Transverse colon (tissue), 4 donors: ENCODE measurements at regions not wholly inside any gene's neighbourhood (a gene's known extent, or its start where the extent isn't known, plus 50 kb on each side); places are given as distances from the start of the nearest gene placed in this dataset.

Experiments
- DNase-seq: peaks from one replicate; pipeline ENCODE4 v3.0.0-alpha.2; 2019
- H3K27ac ChIP-seq, 4 donors: fragments of 200-600 bp; sonication (generic); 2 replicates each; pipeline ENCODE4 v1.5.1; 2016 to 2018; ENCODE audit warnings: inconsistent platforms in 4 of 4
- H3K27me3 ChIP-seq: fragments of 200-600 bp; sonication (generic); 2 replicates; pipeline ENCODE4 v1.5.1; 2017; ENCODE audit warnings: inconsistent platforms
- H3K36me3 ChIP-seq, 4 donors: fragments of 200-600 bp; sonication (generic); 2 replicates each; pipeline ENCODE4 v1.5.1; 2017 to 2019; ENCODE audit warnings: inconsistent platforms in 4 of 4
- H3K4me1 ChIP-seq, 4 donors: fragments of 200-600 bp; sonication (generic); 2 replicates each; pipeline ENCODE4 v1.5.1; 2017 to 2020; ENCODE audit warnings: inconsistent platforms in 4 of 4
- H3K4me3 ChIP-seq, 4 donors: fragments of 200-600 bp; sonication (generic); 1 replicate in 1 of 4; 2 replicates in 3 of 4; pipeline versions ENCODE4 v1.5.1 to v1.6.1; 2017 to 2019; ENCODE audit warnings: inconsistent platforms in 4 of 4
- H3K9me3 ChIP-seq, 2 donors: fragments of 200-600 bp; sonication (generic); 2 replicates each; pipeline ENCODE4 v1.5.1; 2017 to 2019; ENCODE audit warnings: inconsistent platforms in 2 of 2
- CTCF ChIP-seq, 5 experiments: fragments of 200-600 bp in 3 of 5; fragments of 450-650 bp in 2 of 5; sonication (generic) in 3 of 5; IDR thresholded peaks; 1 replicate in 2 of 5; 2 replicates in 3 of 5; pipeline ENCODE4 v1.5.1; 2016 to 2017; ENCODE audit warnings: antibody characterized with exemption in 5 of 5, inconsistent platforms in 3 of 5, mild to moderate bottlenecking in 2 of 5, moderate library complexity in 1 of 5
- EP300 ChIP-seq: sonication (generic); formaldehyde crosslinking; IDR thresholded peaks from one replicate; pipeline ENCODE4 v1.6.1; 2017; ENCODE audit warnings: antibody characterized with exemption, low read depth
- POLR2A ChIP-seq: fragments of 450-650 bp; IDR thresholded peaks from one replicate; pipeline ENCODE4 v1.6.1; 2016; ENCODE audit warnings: antibody characterized with exemption, mild to moderate bottlenecking, moderate library complexity
- POLR2AphosphoS5 ChIP-seq, 3 donors: sonication (generic); formaldehyde crosslinking; IDR thresholded peaks; one replicate each; pipeline ENCODE4 v1.6.1; 2016; ENCODE audit warnings: antibody characterized with exemption in 3 of 3
- WGBS, 2 donors: methylation state at CpG; one replicate each; pipeline ENCODE4 v1.1.5; 2018; ENCODE audit warnings: low coverage in 1 of 2; 5-methylcytosine and 5-hydroxymethylcytosine counted together
- in situ Hi-C, 4 donors: fragments of 200-750 bp; cut with MboI; loops; one replicate each; pipeline versions ENCODE4 v1.15.0 to v1.15.1; 2017; ENCODE audit warnings: low sequenced_read_pairs in 3 of 4, low pct_ligation_motif_present in 1 of 4, low pct_unique_long_range_greater_than_20kb in 1 of 4
- intact Hi-C: fragments of 100-400 bp; cut with DNase I; formaldehyde crosslinking; loops from one replicate; pipeline ENCODE4 v1.15.1; 2023; ENCODE audit warnings: low total_unique reads

- intact Hi-C loops: no loop called here
- H3K9me3 ChIP-seq: no peaks in the 10 kb centered on the region
- in situ Hi-C loops: loop anchor here in 1 of 4 donors (5.0 kb wide), 1 partner anchor 35 kb away; no protein-coding TSS in a partner anchor
- peak; percentile 22 for DNase-seq
- H3K27ac ChIP-seq: peak overlapping the region; percentile 68 to 78 (median 76)
- H3K27me3 ChIP-seq: no peaks in the 10 kb centered on the region
- H3K4me1 ChIP-seq: peaks cover 3 to 61% (median 28%) of the 10 kb centered on the region in 4 donors
- no peaks in the 10 kb centered on the region for H3K36me3 ChIP-seq
- no peak overlapping the region for H3K4me3 ChIP-seq
- 34 to 37% methylated on average over 2 of the region's 2 CpGs for WGBS, 2 donors
- TF ChIP-seq POLR2AphosphoS5 (IDR thresholded peaks at IDR 0.05): no peak
- TF ChIP-seq EP300: no peak
- no peak for TF ChIP-seq CTCF (IDR thresholded peaks at IDR 0.05)
- no peak for TF ChIP-seq POLR2A
These were observed 90.5 kb upstream of the ARHGAP32 start for GRCh38 chr11:129282634-129283033.

DNA sequence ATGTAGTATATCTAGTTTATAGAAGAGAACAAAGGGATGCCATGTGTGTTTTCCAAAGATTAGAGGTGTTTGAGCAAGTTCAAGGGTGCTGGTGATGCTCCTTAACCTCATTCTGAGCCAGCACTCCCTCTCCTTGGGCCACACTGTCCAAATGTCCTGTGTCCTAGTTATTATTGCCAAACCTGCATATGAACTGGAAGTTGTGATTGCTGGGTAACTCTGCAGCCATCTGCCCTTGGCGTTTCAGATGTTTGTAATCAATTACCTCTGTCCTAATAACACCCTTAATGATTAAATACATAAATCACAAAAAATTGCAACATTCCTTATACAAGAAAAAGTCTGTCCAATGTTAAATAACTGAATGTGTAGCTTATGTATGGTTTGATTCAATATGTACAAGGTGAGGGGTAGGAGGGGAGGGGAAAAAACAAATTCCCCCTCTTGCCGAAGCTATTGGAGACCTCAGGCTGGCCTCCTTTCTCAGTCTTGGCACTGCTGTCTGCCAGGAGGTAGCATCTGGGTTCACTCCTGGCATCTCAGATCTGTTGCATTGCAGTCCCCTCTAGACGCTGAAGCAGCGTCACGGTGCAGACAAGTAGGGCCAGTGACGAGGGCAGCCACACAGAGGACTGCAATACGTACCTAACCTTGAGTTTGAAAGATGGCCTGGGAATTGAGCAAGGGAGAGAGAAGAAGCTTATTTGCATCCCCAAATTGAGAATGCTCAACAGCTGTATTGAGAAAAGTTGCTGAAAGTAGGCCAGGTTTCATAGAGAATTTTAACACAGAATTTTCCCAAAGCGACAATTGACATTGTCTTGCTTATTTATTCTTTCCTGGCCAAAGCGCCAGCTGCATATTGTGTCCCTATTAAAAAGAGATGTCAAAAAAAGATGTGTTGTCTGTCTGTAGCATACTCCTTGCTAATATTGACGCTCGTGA is 89.6 kb upstream of the ARHGAP32 start:
- no peak for DNase-seq
- in situ Hi-C loops (loop anchor here in 1 of 4 donors (5.0 kb wide), 1 partner anchor 36 kb away; no protein-coding TSS in a partner anchor), intact Hi-C loops (no loop called here)
- Histone ChIP-seq H3K9me3 (no peaks in the 10 kb centered on the region), H3K4me3 (no peak overlapping the region), H3K27me3 (no peaks in the 10 kb centered on the region), H3K36me3 (no peaks in the 10 kb centered on the region), H3K4me1 (peaks cover 8 to 63% (median 34%) of the 10 kb centered on the region in 4 donors), H3K27ac (peak overlapping the region; percentile 68 to 78 (median 76))
- TF ChIP-seq CTCF (IDR thresholded peaks at IDR 0.05): no peak
- TF ChIP-seq EP300: no peak
- no peak for TF ChIP-seq POLR2AphosphoS5 (IDR thresholded peaks at IDR 0.05)
- no peak for TF ChIP-seq POLR2A
- WGBS, 2 donors: 91% methylated on average over 9 to 11 of the region's 11 CpGs

DNA sequence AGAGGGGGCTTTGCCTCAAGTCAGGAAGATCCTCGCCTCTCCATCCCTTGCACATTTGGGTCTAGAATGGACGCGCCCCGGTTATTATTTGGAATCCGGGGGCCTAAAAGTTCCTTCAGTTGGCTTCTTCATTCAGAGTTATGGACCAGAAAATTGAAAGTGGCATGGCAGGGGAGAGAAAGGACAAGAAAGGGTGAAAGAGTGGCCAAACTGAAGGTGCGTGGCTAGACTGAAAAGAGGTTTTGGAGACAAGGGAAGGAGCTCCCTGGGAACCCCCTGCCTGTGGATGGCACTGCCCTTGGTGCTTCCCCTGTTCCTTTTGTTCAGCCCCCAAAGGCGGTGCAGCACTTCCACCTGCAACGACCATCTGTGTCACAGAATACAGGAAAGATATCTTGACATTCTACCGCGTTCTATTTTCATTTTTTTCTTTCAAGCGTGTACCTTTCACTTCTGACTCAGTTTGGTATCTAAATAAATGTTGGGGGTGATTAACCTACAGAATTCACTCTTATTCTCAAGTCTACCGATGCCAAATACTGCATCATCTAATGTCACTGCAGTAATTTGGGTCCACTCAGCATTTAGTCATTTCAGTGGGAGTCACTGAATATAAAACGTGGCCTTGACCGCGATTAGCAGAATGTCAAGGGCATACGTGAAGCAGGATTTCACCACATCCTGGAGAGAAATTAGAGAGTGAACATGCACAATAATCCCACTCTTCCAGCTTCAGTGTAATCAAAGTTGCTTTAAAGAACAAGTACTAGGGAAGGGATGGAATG is 88.1 kb upstream of the ARHGAP32 start:
- 28 to 40% methylated on average over 9 to 16 of the region's 16 CpGs for WGBS, 2 donors
- in situ Hi-C loops: loop anchor here in 1 of 4 donors (5.0 kb wide), 1 partner anchor 37 kb away; no protein-coding TSS in a partner anchor
- H3K4me1 ChIP-seq: peaks cover 19 to 72% (median 48%) of the 10 kb centered on the region in 4 donors
- TF ChIP-seq POLR2A (no peak), CTCF (IDR thresholded peaks at IDR 0.05) (no peak), POLR2AphosphoS5 (IDR thresholded peaks at IDR 0.05) (no peak), EP300 (no peak)
- DNase-seq: peak; percentile 8
- H3K4me3 ChIP-seq: peak overlapping the region; percentile 51 to 70 (median 64)
- no peaks in the 10 kb centered on the region for H3K9me3 ChIP-seq
- H3K27me3 ChIP-seq: no peaks in the 10 kb centered on the region
- peak overlapping the region; percentile 74 to 81 (median 76) for H3K27ac ChIP-seq
- intact Hi-C loops: no loop called here
- H3K36me3 ChIP-seq: no peaks in the 10 kb centered on the region
